ENCODE measurements at regions not wholly inside any gene's neighbourhood (a gene's known extent, or its start where the extent isn't known, plus 50 kb on each side); places are given as distances from the start of the nearest gene placed in this dataset.

GRCh38 chr13:40247845-40248244, 418.6 kb downstream of the FOXO1 start:
- Histone ChIP-seq H3K36me3 (ENCODE audit: control insufficient read depth, insufficient read depth, low read length) (no peaks in the 10 kb centered on the region), H3K9me1 (ENCODE audit: control insufficient read depth, insufficient read depth, low read length) (no peaks in the 10 kb centered on the region), H3K79me2 (ENCODE audit: control insufficient read depth, insufficient read depth, low read length) (no peaks in the 10 kb centered on the region), H2AFZ (ENCODE audit: low read depth, low read length) (no peak overlapping the region), H3K9ac (ENCODE audit: insufficient read depth in 1 of 2, low read depth in 2 of 2, low read length in 2 of 2) (no peak overlapping the region), H3K4me1 (replicated peaks in 1 of 2; ENCODE audit: control insufficient read depth in 2 of 2, insufficient read depth in 2 of 2, low read length in 2 of 2) (no peaks in the 10 kb centered on the region), H3K4me2 (ENCODE audit: insufficient read depth, low read length) (no peak overlapping the region), H4K20me1 (replicated peaks; ENCODE audit: control insufficient read depth, insufficient read depth, low read length) (no peaks in the 10 kb centered on the region), H3K4me3 (no peak overlapping the region), H3K27me3 (ENCODE audit: control insufficient read depth in 2 of 2, insufficient read depth in 2 of 2, low read length in 2 of 2) (no peaks in the 10 kb centered on the region), H3K9me3 (replicated peaks; ENCODE audit: control insufficient read depth, insufficient read depth, low read depth, low read length) (no peaks in the 10 kb centered on the region), H3K27ac (ENCODE audit: extremely low read depth, low read depth, low read length) (no peak overlapping the region)
- intact Hi-C loops (cut with micrococcal nuclease) = no loop called here
- TF ChIP-seq ZNF324 (CRISPR knock-in tag; IDR thresholded peaks at IDR 0.05) (no peak), VEZF1 (CRISPR knock-in tag; IDR thresholded peaks at IDR 0.05) (peak; percentile 22; the same call in 1 of the 2 replicates)
- no TSS peak for BruUV-seq (replicated peaks)
- FAIRE-seq (no peak), ATAC-seq (no peak), DNase-seq (ENCODE audit: extremely low read depth in 1 of 4, low spot score in 3 of 4) (no peak)
- in situ Hi-C loops (cut with MboI) = no loop called here
- POLR2A ChIA-PET = no interaction called here
- CTCF ChIA-PET (ENCODE audit: low intra/inter-chr PET ratio) = no interaction called here

DNA sequence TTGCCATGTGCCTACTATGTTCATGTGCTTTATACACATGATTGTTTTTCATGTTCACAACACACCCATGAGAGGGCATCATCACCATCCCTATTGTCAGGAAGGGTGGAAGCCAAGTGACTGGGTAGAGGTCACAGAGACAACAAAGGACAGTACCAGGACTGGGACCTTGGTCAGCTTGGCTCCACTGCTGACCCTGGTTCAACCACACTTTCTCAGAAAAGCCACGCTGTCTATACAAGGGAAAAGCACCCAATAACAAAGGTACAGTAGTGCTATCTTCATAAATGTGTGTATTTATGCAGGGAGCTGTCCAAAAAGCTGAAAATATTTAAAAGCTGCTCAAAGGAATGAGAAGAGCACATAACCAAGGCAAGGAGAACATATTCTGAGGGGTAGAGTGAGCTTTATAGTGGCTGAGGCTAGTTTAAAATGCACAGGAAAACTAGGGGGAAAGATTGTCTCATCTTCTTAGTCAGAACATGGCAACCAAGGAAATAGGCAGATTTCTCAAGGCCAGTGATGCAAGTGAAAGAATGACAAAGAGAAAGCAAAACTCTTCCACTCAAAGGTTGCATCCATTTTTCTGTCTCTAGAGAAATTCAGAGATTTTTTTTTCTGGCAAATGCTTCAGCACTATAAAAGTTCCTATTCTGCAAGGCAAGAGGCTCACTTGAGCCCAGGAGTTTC, 415.0 kb downstream of the FOXO1 start:
- ATAC-seq (no peak), FAIRE-seq (no peak), DNase-seq (ENCODE audit: extremely low read depth in 1 of 4, low spot score in 3 of 4) (no peak)
- H3K9ac ChIP-seq (ENCODE audit: insufficient read depth in 1 of 2, low read depth in 2 of 2, low read length in 2 of 2) = no peak overlapping the region
- H3K4me2 ChIP-seq (ENCODE audit: insufficient read depth, low read length) = no peak overlapping the region
- no peak overlapping the region for H3K27ac ChIP-seq (ENCODE audit: extremely low read depth, low read depth, low read length)
- H3K9me1 ChIP-seq (ENCODE audit: control insufficient read depth, insufficient read depth, low read length) = no peaks in the 10 kb centered on the region
- H3K4me1 ChIP-seq (replicated peaks in 1 of 2; ENCODE audit: control insufficient read depth in 2 of 2, insufficient read depth in 2 of 2, low read length in 2 of 2) = no peaks in the 10 kb centered on the region
- no peak overlapping the region for H3K4me3 ChIP-seq
- no peaks in the 10 kb centered on the region for H3K9me3 ChIP-seq (replicated peaks; ENCODE audit: control insufficient read depth, insufficient read depth, low read depth, low read length)
- BruUV-seq (replicated peaks) = no TSS peak
- WGBS (ENCODE audit: insufficient coverage, low coverage, missing lambda C conversion rate) = 0% methylated on average over 1 of the region's 1 CpG
- no peaks in the 10 kb centered on the region for H4K20me1 ChIP-seq (replicated peaks; ENCODE audit: control insufficient read depth, insufficient read depth, low read length)
- intact Hi-C loops (cut with micrococcal nuclease) (no loop called here), in situ Hi-C loops (cut with MboI) (no loop called here)
- no peak overlapping the region for H2AFZ ChIP-seq (ENCODE audit: low read depth, low read length)
- H3K36me3 ChIP-seq (ENCODE audit: control insufficient read depth, insufficient read depth, low read length) = no peaks in the 10 kb centered on the region
- H3K79me2 ChIP-seq (ENCODE audit: control insufficient read depth, insufficient read depth, low read length) = no peaks in the 10 kb centered on the region
- H3K27me3 ChIP-seq (ENCODE audit: control insufficient read depth in 2 of 2, insufficient read depth in 2 of 2, low read length in 2 of 2) = no peaks in the 10 kb centered on the region
- CTCF ChIA-PET (ENCODE audit: low intra/inter-chr PET ratio) = no interaction called here
- POLR2A ChIA-PET = no interaction called here
- TF ChIP-seq NONO (IDR thresholded peaks at IDR 0.05; ENCODE audit: low read depth in 2 of 2, low read length in 1 of 2) = no peak
- TF ChIP-seq ZNF609 (CRISPR knock-in tag; IDR thresholded peaks at IDR 0.05; ENCODE audit: borderline replicate concordance) = no peak
- no peak for TF ChIP-seq CBX1 (IDR thresholded peaks at IDR 0.05; ENCODE audit: low read depth)
- TF ChIP-seq TAF9B (IDR thresholded peaks at IDR 0.05; ENCODE audit: partially characterized antibody) = no peak
- TF ChIP-seq KLF6 (CRISPR knock-in tag; IDR thresholded peaks at IDR 0.05; ENCODE audit: borderline replicate concordance) = no peak
- TF ChIP-seq MYNN (IDR thresholded peaks at IDR 0.05) = no peak
- TF ChIP-seq MYNN (CRISPR knock-in tag; IDR thresholded peaks at IDR 0.05) = no peak
- TF ChIP-seq ZNF696 (CRISPR knock-in tag; conservative IDR thresholded peaks at IDR 0.05) = no peak
- no peak for TF ChIP-seq FOS (IDR thresholded peaks at IDR 0.05; ENCODE audit: extremely low read depth, insufficient read length)
